Common myeloid progenitor, CD34-positive (primary cell): ENCODE measurements at regions not wholly inside any gene's neighbourhood (a gene's known extent, or its start where the extent isn't known, plus 50 kb on each side); places are given as distances from the start of the nearest gene placed in this dataset.

Source experiments
- CTCF ChIA-PET: fragments of 350-600 bp; sonication (Branson Sonifier 250); formaldehyde crosslinking; loops from one replicate; lab custom pipeline; 2021; ENCODE audit warnings: antibody characterized with exemption; lab: Charles Lee
- POLR2A ChIA-PET: fragments of 350-600 bp; sonication (Branson Sonifier 250); formaldehyde crosslinking; loops from one replicate; lab custom pipeline; 2021; ENCODE audit warnings: antibody characterized with exemption; lab: Charles Lee
- DNase-seq, 3 donors: peaks; one replicate each; pipeline versions ENCODE4 v3.0.0 to v3.0.0-alpha.2; 2013
- H3K27ac ChIP-seq, 2 experiments: 1 replicate in 1 of 2; 2 replicates in 1 of 2; pipeline ENCODE4 v1.7.0; 2013; ENCODE audit warnings: inconsistent platforms in 2 of 2, low read length in 2 of 2, mild to moderate bottlenecking in 2 of 2, low read depth in 1 of 2, moderate library complexity in 1 of 2; ENCODE audit not compliant: severe bottlenecking in 2 of 2, insufficient read depth in 1 of 2, poor library complexity in 1 of 2
- H3K27me3 ChIP-seq, 5 experiments: replicated peaks in 2 of 5; 1 replicate in 3 of 5; 2 replicates in 2 of 5; pipeline versions ENCODE4 v1.6.1 to v1.7.0; 2013; ENCODE audit warnings: low read length in 4 of 5, mild to moderate bottlenecking in 2 of 5, moderate library complexity in 2 of 5, inconsistent platforms in 1 of 5; ENCODE audit not compliant: insufficient read depth in 5 of 5, control insufficient read depth in 4 of 5
- H3K36me3 ChIP-seq, 4 experiments: 1 replicate in 2 of 4; 2 replicates in 2 of 4; pipeline versions ENCODE4 v1.6.1 to v1.7.0; 2013; ENCODE audit warnings: low read length in 3 of 4, control low read depth in 1 of 4, mild to moderate bottlenecking in 1 of 4; ENCODE audit not compliant: control insufficient read depth in 4 of 4, insufficient read depth in 4 of 4
- H3K4me1 ChIP-seq, 4 experiments: 1 replicate in 3 of 4; 2 replicates in 1 of 4; pipeline versions ENCODE4 v1.6.1 to v1.7.1; 2013; ENCODE audit warnings: low read length in 3 of 4, mild to moderate bottlenecking in 3 of 4, control low read depth in 1 of 4, inconsistent platforms in 1 of 4, moderate library complexity in 1 of 4; ENCODE audit not compliant: control insufficient read depth in 4 of 4, insufficient read depth in 4 of 4; ENCODE audit errors: control extremely low read depth in 1 of 4
- H3K4me3 ChIP-seq, 7 experiments: 1 replicate in 4 of 7; 2 replicates in 3 of 7; pipeline versions ENCODE4 v1.5.1 to v1.7.0; 2013; ENCODE audit warnings: mild to moderate bottlenecking in 7 of 7, low read length in 6 of 7, moderate library complexity in 6 of 7, inconsistent platforms in 2 of 7, low read depth in 2 of 7, control low read depth in 1 of 7; ENCODE audit not compliant: insufficient read depth in 4 of 7, control insufficient read depth in 1 of 7; ENCODE audit errors: extremely low read depth in 1 of 7
- H3K9me3 ChIP-seq, 5 experiments: 1 replicate in 4 of 5; 2 replicates in 1 of 5; pipeline versions ENCODE4 v1.6.1 to v1.7.1; 2013; ENCODE audit warnings: low read length in 4 of 5, mild to moderate bottlenecking in 2 of 5, inconsistent platforms in 1 of 5, low read depth in 1 of 5, moderate library complexity in 1 of 5; ENCODE audit not compliant: control insufficient read depth in 4 of 5, insufficient read depth in 2 of 5; ENCODE audit errors: control extremely low read depth in 1 of 5
- WGBS: methylation state at CpG from one replicate; pipeline ENCODE4 v1.1.5; 2013; ENCODE audit not compliant: insufficient coverage; 5-methylcytosine and 5-hydroxymethylcytosine counted together

DNA sequence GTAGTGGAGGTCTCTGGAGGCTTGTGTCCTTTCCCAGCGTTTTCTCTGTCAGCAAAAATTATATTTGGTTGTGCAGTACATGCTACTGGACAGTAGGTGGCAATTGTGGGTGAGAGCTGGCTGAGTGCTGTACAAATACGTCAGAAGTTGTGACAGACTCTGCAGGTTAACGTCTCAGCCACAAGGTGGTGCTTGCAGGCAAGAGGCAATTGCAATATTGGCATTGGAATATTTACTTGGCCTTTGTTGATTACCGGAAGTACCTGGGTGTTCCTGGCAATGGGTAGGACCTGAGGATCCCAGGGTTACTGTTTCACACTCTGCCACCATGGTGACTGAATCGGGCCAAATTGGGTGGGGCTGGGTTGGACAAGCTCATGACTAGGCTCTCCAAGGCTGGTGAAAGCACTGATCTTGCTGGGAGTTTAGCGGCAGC, 333.9 kb upstream of the LMO3 start:
- Histone ChIP-seq H3K4me1 (no peaks in the 10 kb centered on the region), H3K27ac (no peak overlapping the region), H3K36me3 (no peaks in the 10 kb centered on the region), H3K4me3 (no peak overlapping the region), H3K9me3 (no peaks in the 10 kb centered on the region), H3K27me3 (no peaks in the 10 kb centered on the region)
- CTCF ChIA-PET = interaction anchor here (2.2 kb wide), 1 partner anchor 13 kb away, joined by 9 read pairs; no protein-coding TSS in a partner anchor
- WGBS = 53% methylated on average over 5 of the region's 6 CpGs
- POLR2A ChIA-PET = no interaction called here
- DNase-seq = peak; percentile 34 to 72 (median 61)

DNA sequence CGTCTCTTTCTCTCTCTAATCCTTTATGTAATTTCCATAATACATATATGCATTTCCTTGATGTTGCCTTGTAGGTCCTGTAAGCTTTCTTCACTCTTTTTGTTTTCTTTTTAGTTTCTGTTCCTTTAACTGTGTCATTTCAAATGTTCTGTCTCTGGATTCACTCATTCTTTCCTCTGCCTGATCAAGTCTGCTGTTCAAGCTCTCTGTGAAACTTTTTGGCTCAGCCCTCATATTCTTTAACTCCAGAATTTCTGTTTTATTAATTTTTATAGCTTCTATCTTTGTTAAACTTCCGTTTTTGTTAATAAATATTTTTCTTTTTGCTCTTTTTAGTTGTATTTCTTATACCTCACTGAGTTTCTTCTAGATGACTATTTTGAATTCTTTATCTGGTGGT, 321.3 kb upstream of the LMO3 start:
- no peaks in the 10 kb centered on the region for H3K4me1 ChIP-seq
- no peaks in the 10 kb centered on the region for H3K27me3 ChIP-seq
- no peak for DNase-seq
- ChIA-PET CTCF (interaction anchor here (2.0 kb wide), 1 partner anchor 12 kb away, joined by 9 read pairs; no protein-coding TSS in a partner anchor), POLR2A (no interaction called here)
- WGBS = no CpG with 5 or more reads among the region's 2 CpGs
- no peaks in the 10 kb centered on the region for H3K36me3 ChIP-seq
- H3K4me3 ChIP-seq = no peak overlapping the region
- no peak overlapping the region for H3K27ac ChIP-seq
- H3K9me3 ChIP-seq = peaks cover 0 to 6% (median 1%) of the 10 kb centered on the region in 5 experiments

DNA sequence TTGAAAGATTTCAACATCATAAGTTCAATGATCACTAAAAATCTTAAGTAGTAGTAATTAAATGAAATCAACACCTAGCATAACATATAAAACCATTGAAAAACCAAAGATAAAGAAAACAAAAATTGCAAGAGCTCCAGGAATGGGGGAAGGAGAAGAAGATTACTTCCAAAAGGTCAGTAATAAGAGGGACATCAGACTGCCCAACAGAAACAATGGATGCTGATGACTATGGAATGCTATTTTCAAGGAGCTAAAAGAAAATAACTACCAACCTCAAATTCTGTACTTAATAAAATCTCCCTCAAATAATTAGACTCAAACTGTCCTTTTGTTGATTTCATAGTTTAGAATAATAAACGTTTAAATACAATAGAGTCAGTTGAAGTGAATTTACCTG, 314.5 kb upstream of the LMO3 start:
- H3K27ac ChIP-seq = no peak overlapping the region
- no peaks in the 10 kb centered on the region for H3K36me3 ChIP-seq
- no peak for DNase-seq
- ChIA-PET POLR2A (no interaction called here), CTCF (no interaction called here)
- no peak overlapping the region for H3K4me3 ChIP-seq
- peaks cover 0 to 8% (median 0%) of the 10 kb centered on the region in 5 experiments for H3K9me3 ChIP-seq
- no CpG with 5 or more reads among the region's 1 CpG for WGBS
- no peaks in the 10 kb centered on the region for H3K27me3 ChIP-seq
- H3K4me1 ChIP-seq = no peaks in the 10 kb centered on the region

DNA sequence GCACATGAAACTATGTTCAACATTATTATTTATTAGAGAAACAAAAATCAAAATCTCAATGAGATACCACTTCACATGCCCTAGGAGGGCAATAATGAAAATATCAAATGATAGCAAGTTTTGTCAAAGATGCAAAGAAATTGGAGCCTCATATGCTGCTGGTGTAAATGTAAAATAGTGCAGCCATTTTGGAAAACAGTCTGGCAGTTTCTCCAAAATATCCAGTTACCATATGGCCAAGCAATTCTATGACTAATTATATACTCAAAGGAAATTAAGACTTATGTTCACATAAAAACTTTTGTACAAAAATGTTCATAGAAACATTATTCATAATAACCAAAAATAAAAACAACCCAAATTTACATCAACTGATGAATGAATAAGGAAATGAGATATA, 313.6 kb upstream of the LMO3 start:
- no peak for DNase-seq
- H3K4me1 ChIP-seq = no peaks in the 10 kb centered on the region
- no peaks in the 10 kb centered on the region for H3K27me3 ChIP-seq
- peaks cover 0 to 8% (median 0%) of the 10 kb centered on the region in 5 experiments for H3K9me3 ChIP-seq
- H3K4me3 ChIP-seq = no peak overlapping the region
- H3K27ac ChIP-seq = no peak overlapping the region
- no peaks in the 10 kb centered on the region for H3K36me3 ChIP-seq
- POLR2A ChIA-PET = no interaction called here
- CTCF ChIA-PET = no interaction called here

DNA sequence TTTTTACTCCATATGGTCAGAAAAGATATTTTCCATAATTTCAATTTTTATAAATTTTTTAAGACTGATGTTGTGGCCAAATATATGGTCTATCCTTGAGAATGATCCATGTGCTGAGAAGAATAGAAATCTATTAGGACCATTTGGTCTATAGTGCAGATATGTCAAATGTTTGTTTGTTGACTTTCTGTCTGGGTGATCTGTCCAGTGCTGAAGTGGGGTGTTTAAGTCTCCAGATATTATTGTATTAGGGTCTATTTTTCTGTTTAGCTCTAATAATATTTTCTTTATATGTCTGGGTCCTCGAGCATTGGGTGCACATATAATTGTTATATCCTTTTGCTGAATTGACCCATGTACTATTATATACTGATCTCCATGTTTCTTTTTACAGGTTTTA, 308.9 kb upstream of the LMO3 start:
- ChIA-PET CTCF (no interaction called here), POLR2A (no interaction called here)
- H3K27ac ChIP-seq = no peak overlapping the region
- no peaks in the 10 kb centered on the region for H3K27me3 ChIP-seq
- H3K4me1 ChIP-seq = no peaks in the 10 kb centered on the region
- peaks cover 0 to 2% (median 0%) of the 10 kb centered on the region in 5 experiments for H3K9me3 ChIP-seq
- no peak overlapping the region for H3K4me3 ChIP-seq
- no peaks in the 10 kb centered on the region for H3K36me3 ChIP-seq
- no peak for DNase-seq
- WGBS = no CpG with 5 or more reads among the region's 1 CpG

DNA sequence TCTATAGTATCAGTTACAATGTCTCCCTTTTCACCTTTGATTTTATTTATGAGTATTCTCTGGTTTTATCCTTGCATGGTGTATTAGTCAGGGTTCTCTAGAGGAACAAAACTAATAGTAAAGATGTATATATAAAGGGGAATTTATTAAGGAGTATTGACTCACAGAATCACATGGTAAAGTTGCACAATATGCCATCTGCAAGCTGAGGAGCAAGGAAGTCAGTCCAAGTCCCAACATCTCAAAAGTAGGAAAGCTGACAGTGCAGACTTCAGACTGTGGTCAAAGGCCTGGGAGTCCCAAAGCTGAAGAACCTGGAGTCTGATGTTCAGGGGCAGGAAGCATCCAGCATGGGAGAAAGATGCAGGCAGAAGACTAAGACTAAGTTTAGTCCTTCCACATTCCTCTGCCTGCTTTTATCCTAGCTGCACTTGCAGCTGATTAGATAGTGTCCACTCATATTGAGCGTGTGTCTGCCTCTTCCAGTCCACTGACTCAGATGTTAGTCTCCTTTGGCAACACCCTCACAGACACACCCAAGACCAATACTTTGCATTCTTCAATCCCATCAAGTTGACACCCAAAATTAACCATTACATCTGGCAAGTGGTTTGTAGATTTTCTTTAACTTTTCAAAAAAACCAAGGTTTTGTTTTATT, 308.0 kb upstream of the LMO3 start:
- ChIA-PET CTCF (interaction anchor here (0.8 kb wide), 1 partner anchor 48 kb away, joined by 3 read pairs; no protein-coding TSS in a partner anchor), POLR2A (no interaction called here)
- H3K27ac ChIP-seq = no peak overlapping the region
- no peak for DNase-seq
- no peaks in the 10 kb centered on the region for H3K27me3 ChIP-seq
- WGBS = 100% methylated on average over 1 of the region's 1 CpG
- no peaks in the 10 kb centered on the region for H3K9me3 ChIP-seq
- H3K4me1 ChIP-seq = no peaks in the 10 kb centered on the region
- no peak overlapping the region for H3K4me3 ChIP-seq
- H3K36me3 ChIP-seq = no peaks in the 10 kb centered on the region

DNA sequence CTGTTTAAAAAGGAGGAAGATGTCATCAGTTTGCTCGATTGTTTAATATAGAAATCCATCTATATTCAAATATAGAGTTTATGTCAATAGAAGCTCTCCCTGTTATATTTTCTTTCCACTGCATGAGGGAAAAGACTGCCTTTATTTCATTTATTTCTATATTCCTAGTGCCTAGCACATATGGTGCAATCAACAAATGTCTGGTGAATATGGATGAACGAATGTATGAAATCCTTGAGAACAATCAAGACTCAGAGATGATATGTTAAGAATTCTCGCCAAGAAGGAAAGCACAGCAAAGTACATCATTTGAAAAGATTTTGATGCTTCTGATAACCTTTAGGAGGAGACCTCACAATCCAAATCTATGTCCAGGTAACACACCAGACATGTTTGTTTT, 296.0 kb upstream of the LMO3 start:
- H3K4me1 ChIP-seq = no peaks in the 10 kb centered on the region
- POLR2A ChIA-PET = no interaction called here
- WGBS = no CpG with 5 or more reads among the region's 3 CpGs
- H3K27me3 ChIP-seq = no peaks in the 10 kb centered on the region
- H3K9me3 ChIP-seq = no peaks in the 10 kb centered on the region
- H3K4me3 ChIP-seq = no peak overlapping the region
- CTCF ChIA-PET = no interaction called here
- DNase-seq = no peak
- no peak overlapping the region for H3K27ac ChIP-seq
- no peaks in the 10 kb centered on the region for H3K36me3 ChIP-seq
